Astrocyte (in vitro differentiated cells and primary cell): ENCODE measurements at regions not wholly inside any gene's neighbourhood (a gene's known extent, or its start where the extent isn't known, plus 50 kb on each side); places are given as distances from the start of the nearest gene placed in this dataset.

Experiments used
- DNase-seq: peaks from one replicate; pipeline ENCODE4 v3.0.0-alpha.2; 2010; ENCODE audit warnings: low read depth
- FAIRE-seq: peaks from 2 replicates; lab custom pipeline; 2011; peaks lifted over from hg19 to GRCh38; lab: Jason Lieb, UNC
- H2AFZ ChIP-seq: 2 replicates; pipeline ENCODE4 v1.6.0; 2012; ENCODE audit warnings: low read depth, low read length, inconsistent platforms
- H3K27ac ChIP-seq: 2 replicates; pipeline ENCODE4 v1.5.1; 2011; ENCODE audit warnings: low read depth, low read length, inconsistent platforms
- H3K27me3 ChIP-seq: 2 replicates; pipeline ENCODE4 v1.6.0; 2011; ENCODE audit warnings: low read length, inconsistent platforms; ENCODE audit not compliant: insufficient read depth
- H3K36me3 ChIP-seq: 2 replicates; pipeline ENCODE4 v1.5.1; 2011; ENCODE audit warnings: low read length, inconsistent platforms; ENCODE audit not compliant: insufficient read depth
- H3K4me1 ChIP-seq: 2 replicates; pipeline ENCODE4 v1.5.1; 2011; ENCODE audit warnings: low read length, inconsistent platforms; ENCODE audit not compliant: insufficient read depth
- H3K4me2 ChIP-seq: 2 replicates; pipeline ENCODE4 v1.6.0; 2012; ENCODE audit warnings: low read length, inconsistent platforms
- H3K4me3 ChIP-seq: 2 replicates; pipeline ENCODE4 v1.5.1; 2011; ENCODE audit warnings: low read depth, mild to moderate bottlenecking, low read length, inconsistent platforms; ENCODE audit not compliant: insufficient read depth
- H3K79me2 ChIP-seq: 2 replicates; pipeline ENCODE4 v1.6.0; 2012; ENCODE audit warnings: mild to moderate bottlenecking, low read length, inconsistent platforms; ENCODE audit not compliant: insufficient read depth
- H3K9ac ChIP-seq: 2 replicates; pipeline ENCODE4 v1.6.0; 2012; ENCODE audit warnings: mild to moderate bottlenecking, low read length, inconsistent platforms
- H3K9me3 ChIP-seq: 2 replicates; pipeline ENCODE4 v1.5.1; 2012; ENCODE audit warnings: low read depth, mild to moderate bottlenecking, low read length, inconsistent platforms; ENCODE audit not compliant: insufficient read depth
- H4K20me1 ChIP-seq: 2 replicates; pipeline ENCODE4 v1.6.0; 2012; ENCODE audit warnings: low read length, inconsistent platforms; ENCODE audit not compliant: insufficient read depth
- H3K27ac Mint-ChIP-seq: one replicate; pipeline ENCODE4 v1.8.0; 2021; ENCODE audit warnings: mild to moderate bottlenecking, mixed read lengths; ENCODE audit not compliant: unreplicated experiment
- H3K27me3 Mint-ChIP-seq: one replicate; pipeline ENCODE4 v1.8.0; 2021; ENCODE audit warnings: low read depth, mixed read lengths; ENCODE audit not compliant: unreplicated experiment
- H3K36me3 Mint-ChIP-seq: one replicate; pipeline ENCODE4 v1.8.0; 2021; ENCODE audit warnings: low read depth, mixed read lengths; ENCODE audit not compliant: unreplicated experiment
- H3K4me1 Mint-ChIP-seq: one replicate; pipeline ENCODE4 v1.8.0; 2021; ENCODE audit warnings: low read depth, mixed read lengths; ENCODE audit not compliant: unreplicated experiment
- H3K4me3 Mint-ChIP-seq: one replicate; pipeline ENCODE4 v1.8.0; 2021; ENCODE audit warnings: mild to moderate bottlenecking, moderate library complexity, mixed read lengths; ENCODE audit not compliant: unreplicated experiment
- H3K9me3 Mint-ChIP-seq: one replicate; pipeline ENCODE4 v1.8.0; 2021; ENCODE audit warnings: mild to moderate bottlenecking, mixed read lengths; ENCODE audit not compliant: unreplicated experiment
- CTCF ChIP-seq: IDR thresholded peaks from 2 replicates; pipeline ENCODE4 v1.5.1; 2011; ENCODE audit warnings: low read depth, mild to moderate bottlenecking, inconsistent platforms, low read length, moderate library complexity; ENCODE audit not compliant: insufficient read depth
- EZH2 ChIP-seq: IDR thresholded peaks from 2 replicates; pipeline ENCODE4 v1.6.1; 2012; ENCODE audit warnings: mild to moderate bottlenecking, low read length, inconsistent platforms; ENCODE audit not compliant: insufficient read depth

GRCh38 chr16:74213372-74213771 lies 83.2 kb upstream of the PSMD7 start:
- Histone ChIP-seq H4K20me1 (no peaks in the 10 kb centered on the region), H3K4me1 (no peaks in the 10 kb centered on the region), H3K27me3 (no peaks in the 10 kb centered on the region), H3K36me3 (no peaks in the 10 kb centered on the region), H2AFZ (no peak overlapping the region), H3K9ac (no peak overlapping the region), H3K27ac (no peak overlapping the region), H3K4me3 (no peak overlapping the region), H3K4me2 (no peak overlapping the region), H3K79me2 (no peaks in the 10 kb centered on the region), H3K9me3 (no peaks in the 10 kb centered on the region)
- H3K4me3 Mint-ChIP-seq = no peak overlapping the region
- peaks cover 6% of the 10 kb centered on the region for H3K27me3 Mint-ChIP-seq
- DNase-seq = no peak
- TF ChIP-seq CTCF (no peak), EZH2 (no peak)
- peaks cover 2% of the 10 kb centered on the region for H3K9me3 Mint-ChIP-seq
- no peak for FAIRE-seq
- H3K36me3 Mint-ChIP-seq = no peaks in the 10 kb centered on the region
- H3K27ac Mint-ChIP-seq = no peak overlapping the region
- peaks cover 12% of the 10 kb centered on the region for H3K4me1 Mint-ChIP-seq

GRCh38 chr16:74210245-74210644 lies 86.4 kb upstream of the PSMD7 start:
- H3K9me3 ChIP-seq = no peaks in the 10 kb centered on the region
- no peaks in the 10 kb centered on the region for H3K27me3 ChIP-seq
- no peak overlapping the region for H3K9ac ChIP-seq
- peaks cover 2% of the 10 kb centered on the region for H3K9me3 Mint-ChIP-seq
- no peaks in the 10 kb centered on the region for H3K36me3 ChIP-seq
- H3K4me3 Mint-ChIP-seq = no peak overlapping the region
- no peak for DNase-seq
- H4K20me1 ChIP-seq = no peaks in the 10 kb centered on the region
- H3K27me3 Mint-ChIP-seq = peaks cover 9% of the 10 kb centered on the region
- no peak for FAIRE-seq
- H3K4me2 ChIP-seq = no peak overlapping the region
- no peak overlapping the region for H3K4me3 ChIP-seq
- no peaks in the 10 kb centered on the region for H3K79me2 ChIP-seq
- H3K27ac ChIP-seq = no peak overlapping the region
- no peak overlapping the region for H3K27ac Mint-ChIP-seq
- TF ChIP-seq CTCF (no peak), EZH2 (no peak)
- H3K36me3 Mint-ChIP-seq = no peaks in the 10 kb centered on the region
- H2AFZ ChIP-seq = no peak overlapping the region
- H3K4me1 Mint-ChIP-seq = no peaks in the 10 kb centered on the region
- no peaks in the 10 kb centered on the region for H3K4me1 ChIP-seq

- Histone ChIP-seq H3K4me1 (no peaks in the 10 kb centered on the region), H3K9me3 (no peaks in the 10 kb centered on the region), H3K4me2 (no peak overlapping the region), H3K27ac (no peak overlapping the region), H3K36me3 (no peaks in the 10 kb centered on the region), H3K4me3 (no peak overlapping the region), H3K79me2 (no peaks in the 10 kb centered on the region), H2AFZ (no peak overlapping the region), H4K20me1 (no peaks in the 10 kb centered on the region), H3K9ac (no peak overlapping the region), H3K27me3 (no peaks in the 10 kb centered on the region)
- no peaks in the 10 kb centered on the region for H3K4me1 Mint-ChIP-seq
- FAIRE-seq (no peak), DNase-seq (no peak)
- H3K9me3 Mint-ChIP-seq = no peaks in the 10 kb centered on the region
- TF ChIP-seq CTCF = no peak
- no peak for TF ChIP-seq EZH2
- no peaks in the 10 kb centered on the region for H3K36me3 Mint-ChIP-seq
- no peaks in the 10 kb centered on the region for H3K27me3 Mint-ChIP-seq
- H3K27ac Mint-ChIP-seq = no peak overlapping the region
- no peak overlapping the region for H3K4me3 Mint-ChIP-seq
These were observed 94.6 kb upstream of the PSMD7 start for GRCh38 chr16:74202009-74202408.
